ENCODE measurements at regions not wholly inside any gene's neighbourhood (a gene's known extent, or its start where the extent isn't known, plus 50 kb on each side); places are given as distances from the start of the nearest gene placed in this dataset.

GRCh38 chr15:52893338-52893737 is 103.2 kb upstream of the ONECUT1 start:
- intact Hi-C loops (cut with micrococcal nuclease) = no loop called here
- H3K27me3 ChIP-seq (ENCODE audit: low read depth) = peaks cover 6% of the 10 kb centered on the region
- no peak overlapping the region for H3K4me3 ChIP-seq
- no peak for DNase-seq
- no peaks in the 10 kb centered on the region for H3K9me3 ChIP-seq (replicated peaks)
- no peak for TF ChIP-seq CTCF (IDR thresholded peaks at IDR 0.05; ENCODE audit: borderline replicate concordance)
- no peaks in the 10 kb centered on the region for H3K36me3 ChIP-seq
- no peaks in the 10 kb centered on the region for H3K4me1 ChIP-seq
- H3K27ac ChIP-seq (replicated peaks) = no peak overlapping the region

GRCh38 chr15:52879904-52880303 is 89.8 kb upstream of the ONECUT1 start:
- Histone ChIP-seq H3K4me3 (no peak overlapping the region), H3K9me3 (replicated peaks) (no peaks in the 10 kb centered on the region), H3K27me3 (ENCODE audit: low read depth) (peaks cover 30% of the 10 kb centered on the region), H3K36me3 (no peaks in the 10 kb centered on the region), H3K27ac (replicated peaks) (no peak overlapping the region), H3K4me1 (no peaks in the 10 kb centered on the region)
- no peak for DNase-seq
- intact Hi-C loops (cut with micrococcal nuclease) = no loop called here
- no peak for TF ChIP-seq CTCF (IDR thresholded peaks at IDR 0.05; ENCODE audit: borderline replicate concordance)

DNA sequence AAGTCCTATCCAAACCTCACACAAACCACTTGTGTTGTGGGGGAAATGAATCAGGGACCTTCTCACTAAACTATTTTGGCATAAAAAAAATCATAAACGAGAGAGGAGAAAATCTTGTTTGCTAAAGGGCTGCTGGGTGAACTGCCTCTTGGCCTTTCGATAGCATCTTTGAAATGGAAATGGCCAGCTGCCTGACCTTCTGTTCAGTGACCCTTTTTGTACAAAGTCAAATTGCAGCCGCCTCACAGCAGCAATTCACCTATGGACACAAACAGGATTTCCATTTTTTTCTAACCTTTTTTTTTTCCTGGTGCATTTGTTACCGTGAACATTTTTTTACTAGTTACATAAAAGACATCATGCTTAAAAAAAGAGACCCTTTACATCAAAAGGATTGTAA is 89.0 kb upstream of the ONECUT1 start:
- H3K27ac ChIP-seq (replicated peaks) = no peak overlapping the region
- H3K4me3 ChIP-seq = no peak overlapping the region
- H3K36me3 ChIP-seq = no peaks in the 10 kb centered on the region
- no peak for DNase-seq
- H3K27me3 ChIP-seq (ENCODE audit: low read depth) = peaks cover 35% of the 10 kb centered on the region
- H3K4me1 ChIP-seq = no peaks in the 10 kb centered on the region
- no peaks in the 10 kb centered on the region for H3K9me3 ChIP-seq (replicated peaks)
- TF ChIP-seq CTCF (IDR thresholded peaks at IDR 0.05; ENCODE audit: borderline replicate concordance) = no peak
- intact Hi-C loops (cut with micrococcal nuclease) = no loop called here

GRCh38 chr15:52876991-52877663 is 87.0 kb upstream of the ONECUT1 start:
- Histone ChIP-seq H3K9me3 (replicated peaks) (no peaks in the 10 kb centered on the region), H3K4me3 (no peak overlapping the region), H3K27ac (replicated peaks) (no peak overlapping the region), H3K36me3 (no peaks in the 10 kb centered on the region), H3K4me1 (no peaks in the 10 kb centered on the region), H3K27me3 (ENCODE audit: low read depth) (peaks cover 33% of the 10 kb centered on the region)
- TF ChIP-seq CTCF (IDR thresholded peaks at IDR 0.05; ENCODE audit: borderline replicate concordance) = no peak
- intact Hi-C loops (cut with micrococcal nuclease) = no loop called here
- no peak for DNase-seq

DNA sequence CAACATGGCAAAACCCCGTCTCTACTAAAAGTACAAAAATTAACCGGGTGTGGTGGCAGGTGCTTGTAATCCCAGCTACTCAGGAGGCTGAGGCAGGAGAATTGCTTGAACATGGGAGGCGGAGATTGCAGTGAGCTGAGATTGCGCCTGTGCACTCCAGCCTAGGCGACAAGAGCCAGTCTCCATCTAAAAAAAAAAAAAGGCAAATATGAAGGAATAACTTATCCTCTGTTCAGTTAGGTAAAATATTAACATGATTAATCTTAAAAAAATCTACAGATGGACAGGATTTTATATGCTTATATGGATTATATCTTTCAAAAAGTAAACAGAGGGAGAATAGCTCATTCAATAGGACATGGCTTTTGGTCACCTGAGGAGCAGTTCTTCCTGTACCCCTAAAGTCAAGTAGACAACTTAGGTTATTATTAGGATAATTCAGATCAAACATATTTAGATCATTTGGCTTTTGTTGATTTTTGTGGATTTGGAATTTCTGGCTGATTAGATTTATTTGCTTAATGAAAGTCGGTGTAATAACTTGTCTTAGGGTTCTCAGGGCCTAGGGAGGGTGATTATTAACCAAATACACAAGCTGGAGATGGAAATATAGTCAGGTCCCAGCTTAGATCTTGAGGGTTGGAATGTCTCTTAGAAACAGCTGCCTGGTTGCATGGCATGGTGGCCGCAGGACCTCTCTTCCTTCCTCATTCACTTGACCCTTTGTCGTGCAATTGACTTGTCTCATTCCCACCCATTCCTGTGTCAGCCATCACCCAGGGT is 82.1 kb upstream of the ONECUT1 start:
- DNase-seq = no peak
- Histone ChIP-seq H3K4me3 (no peak overlapping the region), H3K4me1 (no peaks in the 10 kb centered on the region), H3K27ac (replicated peaks) (no peak overlapping the region), H3K9me3 (replicated peaks) (no peaks in the 10 kb centered on the region), H3K36me3 (no peaks in the 10 kb centered on the region), H3K27me3 (ENCODE audit: low read depth) (peaks cover 49% of the 10 kb centered on the region)
- no peak for TF ChIP-seq CTCF (IDR thresholded peaks at IDR 0.05; ENCODE audit: borderline replicate concordance)
- intact Hi-C loops (cut with micrococcal nuclease) = no loop called here
